OCI-LY7 (cell line): ENCODE measurements at regions not wholly inside any gene's neighbourhood (a gene's known extent, or its start where the extent isn't known, plus 50 kb on each side); places are given as distances from the start of the nearest gene placed in this dataset.

Source experiments
- BruUV-seq: library from RNA; stranded (reverse); fragments of 400-500 nt; replicated peaks from 2 replicates; lab custom pipeline; 2021; lab: Mats Ljungman, UMichigan
- CTCF ChIA-PET: fragments of 300-600 bp; sonication (Branson Sonifier 250); formaldehyde crosslinking; loops from one replicate; lab custom pipeline; 2022; ENCODE audit warnings: antibody characterized with exemption; ENCODE audit not compliant: unreplicated experiment; lab: Charles Lee
- POLR2A ChIA-PET: fragments of 300-600 bp; sonication (Branson Sonifier 250); formaldehyde crosslinking; loops from one replicate; lab custom pipeline; 2022; ENCODE audit warnings: antibody characterized with exemption; lab: Charles Lee
- DNase-seq: peaks from one replicate; pipeline ENCODE4 v3.0.0-alpha.2; 2015; ENCODE audit warnings: low spot score
- H2AFZ ChIP-seq: fragments of 200-600 bp; sonication (generic), shearing (Covaris generic); 2 replicates; pipeline ENCODE4 v1.6.1; 2014; ENCODE audit warnings: mild to moderate bottlenecking, antibody characterized with exemption, low read length, moderate library complexity
- H3K27ac ChIP-seq: fragments of 200-600 bp; sonication (generic); 2 replicates; pipeline ENCODE4 v1.5.1; 2014; ENCODE audit warnings: mixed run types, low read depth, mild to moderate bottlenecking, moderate library complexity, low read length, inconsistent platforms; ENCODE audit not compliant: poor library complexity, severe bottlenecking
- H3K36me3 ChIP-seq: fragments of 200-600 bp; sonication (generic); 2 replicates; pipeline ENCODE4 v1.6.1; 2014; ENCODE audit warnings: mild to moderate bottlenecking, antibody characterized with exemption, low read length, moderate library complexity, mixed read lengths; ENCODE audit not compliant: insufficient read depth
- H3K4me1 ChIP-seq: fragments of 200-600 bp; sonication (generic); 2 replicates; pipeline ENCODE4 v1.5.1; 2014; ENCODE audit warnings: mild to moderate bottlenecking, low read length; ENCODE audit not compliant: insufficient read depth, poor library complexity, severe bottlenecking
- H3K4me2 ChIP-seq: fragments of 200-600 bp; sonication (generic); 2 replicates; pipeline ENCODE4 v1.6.1; 2014; ENCODE audit warnings: mild to moderate bottlenecking, low read length
- H3K4me3 ChIP-seq: fragments of 200-600 bp; sonication (generic); 2 replicates; pipeline ENCODE4 v1.5.1; 2014; ENCODE audit warnings: mild to moderate bottlenecking, low read depth, low read length; ENCODE audit not compliant: poor library complexity, severe bottlenecking
- H3K79me2 ChIP-seq: fragments of 200-600 bp; sonication (generic); 2 replicates; pipeline ENCODE4 v1.6.1; 2016; ENCODE audit warnings: low read depth, mild to moderate bottlenecking, low read length, moderate library complexity, mixed read lengths; ENCODE audit not compliant: insufficient read depth
- H3K9me2 ChIP-seq: fragments of 200-600 bp; sonication (generic); 2 replicates; pipeline ENCODE4 v1.6.1; 2016; ENCODE audit warnings: mild to moderate bottlenecking, low read length, mixed read lengths; ENCODE audit not compliant: insufficient read depth
- H3K9me3 ChIP-seq: fragments of 200-600 bp; sonication (generic); 2 replicates; pipeline ENCODE4 v1.6.1; 2014; ENCODE audit warnings: mild to moderate bottlenecking, mixed run types, low read length, mixed read lengths
- H4K20me1 ChIP-seq: fragments of 200-600 bp; sonication (generic); 2 replicates; pipeline ENCODE4 v1.6.1; 2014; ENCODE audit warnings: mild to moderate bottlenecking, antibody characterized with exemption, low read length, moderate library complexity, mixed read lengths; ENCODE audit not compliant: insufficient read depth
- CTCF ChIP-seq: fragments of 200-600 bp; sonication (generic); conservative IDR thresholded peaks from 2 replicates; pipeline ENCODE4 v1.5.1; 2014; ENCODE audit warnings: mild to moderate bottlenecking, antibody characterized with exemption, low read length, moderate library complexity, mixed read lengths
- EZH2phosphoT487 ChIP-seq: fragments of 200-600 bp; sonication (generic); IDR thresholded peaks from 2 replicates; pipeline ENCODE4 v1.6.1; 2018; ENCODE audit warnings: low read depth, borderline replicate concordance, mild to moderate bottlenecking, mixed run types, antibody characterized with exemption, low read length, moderate library complexity, mixed read lengths
- intact Hi-C: fragments of 100-400 bp; cut with micrococcal nuclease; formaldehyde crosslinking; loops from one replicate; pipeline ENCODE4 v1.10.0; 2022; ENCODE audit not compliant: unreplicated experiment

DNA sequence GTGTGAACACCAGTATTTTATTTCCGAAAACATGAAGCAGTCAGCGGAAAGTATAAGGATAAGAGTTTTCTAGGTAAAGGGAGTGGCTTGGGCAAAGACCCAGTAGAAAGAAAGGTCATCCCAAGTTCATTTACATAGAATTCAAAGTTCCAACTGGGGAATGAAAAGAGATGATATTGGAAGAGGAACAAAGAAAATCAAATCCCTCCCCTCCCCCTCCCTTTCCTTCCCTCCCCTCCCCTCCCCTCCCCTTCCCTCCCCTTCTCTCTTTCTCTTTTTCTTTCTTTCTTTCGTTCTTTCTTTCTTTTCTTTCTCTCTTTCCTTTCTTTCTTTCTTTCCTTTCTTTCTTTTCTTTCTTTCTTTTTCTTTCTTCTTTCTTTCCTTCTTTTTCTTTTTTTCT lies 675.7 kb upstream of the NRXN1 start:
- intact Hi-C loops, result no loop called here
- POLR2A ChIA-PET, result interaction anchor here (0.8 to 2.1 kb wide), 2 partner anchors 8 to 18 kb away, joined by 3 to 6 read pairs; no protein-coding TSS in a partner anchor
- Histone ChIP-seq H3K36me3 (no peaks in the 10 kb centered on the region), H2AFZ (no peak overlapping the region), H3K9me3 (no peaks in the 10 kb centered on the region), H3K27ac (no peak overlapping the region), H3K4me2 (no peak overlapping the region), H3K79me2 (no peaks in the 10 kb centered on the region), H3K4me1 (no peaks in the 10 kb centered on the region), H3K9me2 (no peaks in the 10 kb centered on the region), H3K4me3 (no peak overlapping the region), H4K20me1 (no peaks in the 10 kb centered on the region)
- BruUV-seq, result no TSS peak
- TF ChIP-seq EZH2phosphoT487, result no peak
- TF ChIP-seq CTCF, result no peak
- CTCF ChIA-PET, result no interaction called here
- no peak for DNase-seq

DNA sequence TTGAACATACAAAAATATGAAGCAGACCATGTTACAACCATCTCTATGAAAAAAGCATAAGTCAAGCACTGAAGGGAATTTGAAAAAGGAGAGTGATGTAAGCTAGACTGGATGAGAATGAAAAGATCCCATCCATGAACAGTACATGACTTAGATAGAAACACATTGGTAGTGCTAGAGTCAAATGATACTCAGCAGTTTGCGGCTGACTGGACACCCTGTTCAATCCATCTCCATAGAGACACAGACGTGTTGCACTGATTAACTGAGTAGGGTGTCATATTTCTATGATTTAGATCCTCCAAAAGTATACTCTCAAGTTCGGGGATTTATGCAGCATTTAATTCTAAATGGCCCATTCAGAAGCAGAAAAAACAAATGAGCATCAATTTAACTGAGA lies 674.3 kb upstream of the NRXN1 start:
- DNase-seq, result no peak
- Histone ChIP-seq H3K4me1 (no peaks in the 10 kb centered on the region), H2AFZ (no peak overlapping the region), H4K20me1 (no peaks in the 10 kb centered on the region), H3K27ac (no peak overlapping the region), H3K79me2 (no peaks in the 10 kb centered on the region), H3K36me3 (no peaks in the 10 kb centered on the region), H3K9me3 (no peaks in the 10 kb centered on the region), H3K4me2 (no peak overlapping the region), H3K4me3 (no peak overlapping the region), H3K9me2 (no peaks in the 10 kb centered on the region)
- ChIA-PET POLR2A (no interaction called here), CTCF (no interaction called here)
- no peak for TF ChIP-seq CTCF
- TF ChIP-seq EZH2phosphoT487, result no peak
- BruUV-seq, result no TSS peak
- intact Hi-C loops, result no loop called here

- TF ChIP-seq CTCF (no peak), EZH2phosphoT487 (no peak)
- Histone ChIP-seq H3K27ac (no peak overlapping the region), H3K4me3 (no peak overlapping the region), H3K4me1 (no peaks in the 10 kb centered on the region), H3K9me3 (no peaks in the 10 kb centered on the region), H3K79me2 (no peaks in the 10 kb centered on the region), H2AFZ (no peak overlapping the region), H4K20me1 (no peaks in the 10 kb centered on the region), H3K4me2 (no peak overlapping the region), H3K36me3 (no peaks in the 10 kb centered on the region), H3K9me2 (no peaks in the 10 kb centered on the region)
- POLR2A ChIA-PET, result no interaction called here
- no peak for DNase-seq
- intact Hi-C loops, result no loop called here
- no TSS peak for BruUV-seq
- CTCF ChIA-PET, result no interaction called here
These were observed 673.5 kb upstream of the NRXN1 start for GRCh38 chr2:51705417-51705816.
